OCI-LY1 (cell line): ENCODE measurements at regions not wholly inside any gene's neighbourhood (a gene's known extent, or its start where the extent isn't known, plus 50 kb on each side); places are given as distances from the start of the nearest gene placed in this dataset.
"Not testable (repeated sequence)": the region's sequence is repeated elsewhere in the genome, so short reads cannot be mapped to it uniquely, and the experiment has no call there.

ENCODE experiments used
- EZH2 ChIP-seq: fragments of 200-600 bp; sonication (generic), shearing (Covaris generic); IDR thresholded peaks from 2 replicates; pipeline ENCODE4 v1.8.0; 2017; ENCODE audit warnings: borderline replicate concordance, mixed run types, mild to moderate bottlenecking, antibody characterized with exemption, low read length, moderate library complexity, mixed read lengths
- TF ChIP-seq, protein P1 (sequence below): fragments of 200-600 bp; sonication (generic), shearing (Covaris generic); IDR thresholded peaks from 2 replicates; pipeline ENCODE4 v1.5.1; 2017; ENCODE audit warnings: mild to moderate bottlenecking, antibody characterized with exemption, low read length, moderate library complexity, mixed read lengths

DNA sequence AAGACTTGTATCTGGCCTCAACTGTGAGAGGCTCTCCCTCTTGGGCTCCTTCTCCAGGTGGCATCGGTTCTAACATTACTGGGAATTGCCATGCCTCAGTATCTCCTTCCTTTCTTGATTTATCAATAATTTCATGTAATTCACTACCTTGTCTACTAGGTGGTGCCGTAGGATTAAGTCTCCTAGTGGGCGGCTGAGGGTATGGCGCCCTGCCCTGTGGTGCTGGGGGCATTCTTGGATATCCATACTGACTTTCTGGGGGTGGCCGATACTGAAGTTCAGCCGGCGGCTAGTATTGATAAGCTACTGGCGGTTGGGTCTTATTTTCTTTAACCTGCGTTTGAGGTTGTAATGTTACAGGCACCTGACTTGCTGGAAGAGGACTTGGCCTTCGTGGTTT is 164.2 kb upstream of the TMPRSS15 start:
- TF ChIP-seq, protein P1, sequence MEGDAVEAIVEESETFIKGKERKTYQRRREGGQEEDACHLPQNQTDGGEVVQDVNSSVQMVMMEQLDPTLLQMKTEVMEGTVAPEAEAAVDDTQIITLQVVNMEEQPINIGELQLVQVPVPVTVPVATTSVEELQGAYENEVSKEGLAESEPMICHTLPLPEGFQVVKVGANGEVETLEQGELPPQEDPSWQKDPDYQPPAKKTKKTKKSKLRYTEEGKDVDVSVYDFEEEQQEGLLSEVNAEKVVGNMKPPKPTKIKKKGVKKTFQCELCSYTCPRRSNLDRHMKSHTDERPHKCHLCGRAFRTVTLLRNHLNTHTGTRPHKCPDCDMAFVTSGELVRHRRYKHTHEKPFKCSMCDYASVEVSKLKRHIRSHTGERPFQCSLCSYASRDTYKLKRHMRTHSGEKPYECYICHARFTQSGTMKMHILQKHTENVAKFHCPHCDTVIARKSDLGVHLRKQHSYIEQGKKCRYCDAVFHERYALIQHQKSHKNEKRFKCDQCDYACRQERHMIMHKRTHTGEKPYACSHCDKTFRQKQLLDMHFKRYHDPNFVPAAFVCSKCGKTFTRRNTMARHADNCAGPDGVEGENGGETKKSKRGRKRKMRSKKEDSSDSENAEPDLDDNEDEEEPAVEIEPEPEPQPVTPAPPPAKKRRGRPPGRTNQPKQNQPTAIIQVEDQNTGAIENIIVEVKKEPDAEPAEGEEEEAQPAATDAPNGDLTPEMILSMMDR, result peak; percentile 25; the same call in 1 of the 2 replicates
- TF ChIP-seq EZH2, result not testable (repeated sequence)
